GM18907 (cell line): ENCODE measurements at regions not wholly inside any gene's neighbourhood (a gene's known extent, or its start where the extent isn't known, plus 50 kb on each side); places are given as distances from the start of the nearest gene placed in this dataset.

Experiments
- ATAC-seq: cut with Tn5 transposase; IDR thresholded peaks from one replicate; pipeline ENCODE4 v1.9.1; 2021; ENCODE audit warnings: mild to moderate bottlenecking, moderate library complexity; ENCODE audit not compliant: unreplicated experiment

DNA sequence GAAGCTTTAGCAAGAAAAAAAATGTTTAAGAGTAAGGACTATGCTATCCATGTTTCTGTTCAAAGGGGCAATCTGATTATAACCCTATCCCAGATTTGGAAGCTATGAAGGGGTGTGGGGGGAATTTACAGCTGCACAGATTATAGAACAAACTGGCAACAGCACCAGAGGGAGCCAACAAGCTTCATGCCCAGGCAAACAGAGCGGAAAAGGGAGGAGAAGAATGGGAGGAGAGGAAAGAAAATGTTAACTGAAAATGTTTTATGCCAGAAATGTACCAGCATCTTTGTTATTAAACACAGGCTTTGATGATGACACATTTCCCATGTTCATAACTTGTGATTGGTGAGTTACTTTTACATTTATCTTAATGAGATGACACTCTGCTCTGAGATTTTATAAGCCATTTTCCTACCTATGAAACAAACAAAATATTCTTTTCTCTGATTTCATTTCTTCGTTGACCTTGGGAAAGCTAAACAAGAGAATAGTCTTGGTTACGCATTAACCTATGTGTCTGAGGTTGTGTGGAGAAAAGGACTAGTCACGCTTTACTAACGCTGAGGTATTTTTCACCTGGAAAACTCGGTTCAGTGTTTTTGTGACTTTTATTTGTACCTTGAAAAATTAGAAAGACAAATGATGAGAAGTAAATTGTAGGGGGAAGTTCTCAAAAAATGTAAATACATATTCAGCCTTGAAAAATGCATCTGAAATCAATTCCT lies 235.8 kb upstream of the MIR17HG start:
- ATAC-seq, result no peak

DNA sequence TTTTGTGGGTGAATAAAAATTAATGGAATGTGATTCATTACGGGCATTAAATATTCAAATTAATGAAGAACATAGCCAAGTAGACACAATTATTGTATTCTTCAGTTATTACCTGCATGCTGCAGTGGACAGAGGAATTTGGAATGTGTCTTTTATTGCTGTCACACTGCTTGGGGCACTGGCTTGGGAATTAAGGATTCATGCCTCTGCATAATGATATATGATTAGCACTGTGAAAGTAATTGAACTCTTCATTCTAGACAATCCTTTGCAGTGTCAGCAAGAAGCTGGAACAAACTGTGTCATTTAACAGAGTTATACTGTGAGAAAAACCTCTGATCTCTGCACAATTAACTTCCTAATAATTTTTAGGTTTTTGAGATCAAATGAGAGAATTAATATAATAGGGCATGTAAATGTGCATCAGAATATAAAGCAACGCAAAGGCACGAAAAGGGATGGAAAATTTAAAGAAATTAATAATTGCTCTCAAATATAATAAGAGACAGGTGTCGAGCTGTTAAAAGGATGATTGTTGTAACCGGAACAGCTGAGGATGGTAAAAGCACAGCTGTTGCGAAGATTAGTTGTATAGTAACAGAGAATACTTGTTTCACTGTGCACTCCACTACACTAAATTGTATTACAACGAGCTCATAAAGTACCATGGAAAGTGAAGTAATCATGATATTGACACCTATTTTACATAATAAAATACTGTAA lies 235.1 kb upstream of the MIR17HG start:
- ATAC-seq, result no peak

DNA sequence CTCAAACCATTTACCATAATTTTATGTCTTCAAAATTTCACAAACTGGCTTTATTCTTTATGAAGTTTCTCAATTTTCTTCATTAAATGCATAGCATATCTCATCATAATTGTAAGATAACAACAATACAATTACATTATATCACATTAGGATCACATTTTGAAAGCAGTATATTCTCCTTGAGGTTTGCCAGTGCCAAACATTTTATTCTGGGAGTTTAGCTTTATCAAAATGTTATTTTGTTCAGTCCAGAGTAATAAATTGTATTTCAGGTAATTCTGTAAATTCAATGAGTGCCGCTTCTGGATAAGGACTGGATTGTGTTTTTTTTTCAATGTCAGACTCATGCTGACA lies 234.6 kb upstream of the MIR17HG start:
- no peak for ATAC-seq

DNA sequence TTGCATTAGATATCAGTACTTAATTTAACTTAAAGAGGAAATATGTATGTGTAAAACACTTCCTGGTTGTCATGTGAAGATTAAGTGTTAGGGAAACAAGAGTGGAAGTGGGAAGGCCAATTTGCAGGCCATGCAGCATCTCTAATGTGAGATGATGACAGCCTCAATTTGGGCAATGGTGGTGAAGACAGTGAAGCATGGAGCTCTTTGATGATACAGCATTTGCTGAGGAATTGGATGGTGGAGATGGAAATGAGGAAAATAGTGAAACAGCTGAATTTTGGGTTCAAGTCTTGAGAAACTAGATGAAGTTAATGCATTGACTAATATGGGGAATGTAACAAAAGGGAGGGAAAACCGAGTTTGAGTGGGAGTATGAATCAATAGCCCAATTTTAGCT lies 231.7 kb upstream of the MIR17HG start:
- ATAC-seq, result no peak

DNA sequence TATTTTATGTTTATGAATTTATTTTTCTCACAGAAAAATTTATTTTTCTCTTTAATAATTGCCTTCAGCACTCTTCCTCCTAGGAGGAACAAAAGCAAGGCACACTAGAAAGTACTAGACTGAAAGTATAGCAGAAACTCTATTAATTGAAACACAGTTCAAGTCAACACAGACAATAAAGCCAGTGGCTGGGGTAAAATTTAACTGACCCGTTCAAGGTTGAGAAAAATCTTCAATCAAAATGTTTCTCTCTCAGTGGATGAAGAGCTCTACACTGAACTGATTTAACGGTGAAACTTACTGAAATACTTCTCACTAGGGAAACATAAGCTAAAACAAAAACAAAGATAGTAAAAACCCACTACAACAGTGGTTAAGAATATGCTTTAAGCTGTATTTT lies 230.1 kb upstream of the MIR17HG start:
- ATAC-seq, result no peak

DNA sequence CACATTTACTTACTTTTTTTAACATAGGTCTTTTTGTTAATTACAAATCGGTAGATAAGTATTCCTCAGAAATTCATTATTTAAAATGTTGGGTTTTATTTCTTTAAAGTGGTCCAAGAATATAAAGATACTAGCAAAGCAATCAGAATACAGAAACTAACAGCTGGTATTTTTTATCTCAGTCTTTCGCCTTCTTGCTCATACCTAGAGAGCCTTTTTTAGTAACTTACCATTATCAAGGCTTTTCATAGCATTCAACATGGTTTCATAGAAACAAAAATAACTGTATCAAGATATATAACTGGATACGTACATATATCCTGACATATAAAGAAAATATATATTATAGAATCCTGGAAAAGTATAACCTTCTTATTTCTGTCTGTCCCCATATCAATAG lies 227.8 kb upstream of the MIR17HG start:
- ATAC-seq, result no peak

DNA sequence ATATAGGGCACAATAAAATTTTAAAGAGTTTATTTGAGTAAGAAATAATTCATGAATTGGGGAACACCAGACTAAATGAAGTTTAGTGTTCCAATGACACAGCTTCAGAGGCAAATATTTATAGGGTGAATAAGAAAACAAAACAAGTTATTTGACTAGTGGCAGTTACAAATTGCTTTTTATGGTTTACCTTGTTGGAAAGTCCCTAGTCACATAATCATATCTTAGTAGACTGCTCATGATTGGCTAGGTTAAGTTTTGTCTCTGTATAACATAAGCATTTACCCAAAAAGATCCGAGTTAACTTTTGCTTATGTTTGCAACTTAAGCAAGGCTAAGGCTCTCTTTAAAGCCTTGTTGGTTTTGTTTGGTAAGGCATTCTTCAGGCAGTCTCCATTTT lies 224.7 kb upstream of the MIR17HG start:
- ATAC-seq, result no peak

DNA sequence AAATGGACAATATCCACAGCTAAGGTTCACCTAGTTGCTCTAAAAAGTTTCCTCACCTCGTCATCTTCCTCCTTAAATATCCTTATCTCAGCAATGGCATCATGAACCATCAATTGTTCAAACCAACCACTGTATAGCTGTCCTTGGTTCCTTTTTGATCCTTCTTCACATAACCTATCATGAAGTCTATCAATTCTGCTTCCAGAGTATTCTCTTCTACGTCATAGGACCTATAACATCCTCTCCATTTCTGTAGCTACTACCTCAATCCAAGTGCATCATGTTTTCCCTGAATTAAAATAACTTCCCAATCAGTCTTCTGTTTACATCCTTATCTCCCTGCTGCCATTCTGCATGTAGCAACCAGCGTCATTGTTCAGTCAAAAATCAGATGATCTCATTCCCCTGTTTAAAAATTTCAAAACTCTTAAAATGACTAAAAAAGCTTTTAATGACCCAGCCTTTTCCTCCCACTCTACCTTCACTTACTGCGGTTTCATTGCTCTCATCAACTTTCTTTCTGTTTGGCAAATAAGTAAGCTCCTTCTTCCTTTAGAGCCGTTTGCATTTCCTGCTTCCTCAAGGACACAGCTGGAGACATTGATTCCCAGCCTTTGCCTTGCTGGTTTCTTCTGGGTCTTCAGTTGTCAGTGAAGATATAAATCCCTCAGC lies 223.9 kb upstream of the MIR17HG start:
- ATAC-seq, result no peak

DNA sequence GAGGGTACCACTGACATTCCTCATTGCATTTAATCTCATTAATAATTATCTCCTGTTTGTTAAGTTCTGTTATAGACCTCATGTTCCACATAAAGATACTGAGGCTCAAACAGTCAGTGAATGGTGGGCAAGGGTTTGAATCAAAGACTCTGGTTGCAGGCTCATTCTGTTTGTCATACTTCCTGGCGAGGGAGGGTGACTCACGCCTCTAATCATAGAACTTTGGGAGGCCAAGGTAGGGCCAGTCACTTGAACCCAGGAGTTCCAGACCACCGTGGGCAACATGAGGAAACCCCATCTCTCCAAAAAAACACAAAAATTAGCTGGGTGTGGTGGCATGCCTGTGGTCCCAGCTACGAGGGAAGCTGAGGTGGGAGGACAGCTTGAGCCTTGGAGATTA lies 220.7 kb upstream of the MIR17HG start:
- ATAC-seq, result no peak

DNA sequence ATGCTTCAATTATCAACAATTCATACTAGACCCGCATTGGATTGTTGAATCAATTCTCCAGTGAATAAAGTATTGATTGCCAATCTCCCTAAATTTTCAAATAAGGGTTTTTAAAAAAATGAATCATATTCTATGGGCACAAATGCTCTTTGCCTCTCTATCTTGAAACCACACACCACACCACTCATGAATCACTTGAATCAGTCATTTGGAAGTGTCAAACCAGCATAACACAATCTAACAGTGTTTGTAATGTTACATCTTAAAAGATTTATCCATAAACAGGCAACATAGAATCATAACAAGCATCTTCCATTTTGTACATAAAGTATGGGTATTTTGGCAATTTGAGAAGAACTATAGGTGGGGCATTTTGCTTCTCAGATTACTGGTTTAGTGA lies 219.5 kb upstream of the MIR17HG start:
- no peak for ATAC-seq

DNA sequence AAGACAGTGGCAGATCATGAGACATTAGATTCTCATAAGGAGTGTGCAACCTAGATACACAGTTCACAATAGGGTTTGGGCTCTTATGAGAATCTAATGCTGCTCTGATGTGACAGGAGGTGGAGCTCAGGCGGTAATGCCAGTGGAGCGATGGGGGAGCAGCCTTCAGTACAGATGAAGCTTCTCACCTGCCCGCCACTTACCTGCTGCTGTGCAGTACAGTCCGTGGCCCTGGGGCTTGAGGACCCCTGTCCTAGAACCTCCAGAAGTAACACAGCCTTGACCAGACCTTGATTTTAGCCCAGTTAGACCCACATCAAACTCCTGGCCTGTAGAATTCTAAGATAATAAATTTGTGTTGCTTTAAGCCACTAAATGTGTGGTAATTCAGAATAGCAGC lies 215.1 kb upstream of the MIR17HG start:
- no peak for ATAC-seq

DNA sequence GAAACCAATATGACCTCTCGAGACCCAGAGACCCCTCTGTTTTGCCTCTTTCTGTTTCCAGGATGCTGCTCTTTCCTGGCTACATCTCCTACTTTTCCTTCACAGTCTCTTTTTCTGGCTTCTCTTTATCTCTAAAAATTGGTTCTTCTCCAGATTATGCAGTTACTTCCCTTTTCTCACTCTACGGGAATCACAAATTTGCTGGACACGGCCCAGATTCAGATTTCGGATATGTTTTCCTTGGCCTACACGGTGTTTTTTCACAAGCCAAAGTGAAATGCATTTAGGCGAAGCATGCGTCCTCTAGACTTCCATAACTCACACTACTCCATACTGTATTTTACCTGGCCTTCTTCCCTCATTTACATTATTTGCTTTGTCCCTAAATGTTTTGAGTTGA lies 214.7 kb upstream of the MIR17HG start:
- no peak for ATAC-seq

DNA sequence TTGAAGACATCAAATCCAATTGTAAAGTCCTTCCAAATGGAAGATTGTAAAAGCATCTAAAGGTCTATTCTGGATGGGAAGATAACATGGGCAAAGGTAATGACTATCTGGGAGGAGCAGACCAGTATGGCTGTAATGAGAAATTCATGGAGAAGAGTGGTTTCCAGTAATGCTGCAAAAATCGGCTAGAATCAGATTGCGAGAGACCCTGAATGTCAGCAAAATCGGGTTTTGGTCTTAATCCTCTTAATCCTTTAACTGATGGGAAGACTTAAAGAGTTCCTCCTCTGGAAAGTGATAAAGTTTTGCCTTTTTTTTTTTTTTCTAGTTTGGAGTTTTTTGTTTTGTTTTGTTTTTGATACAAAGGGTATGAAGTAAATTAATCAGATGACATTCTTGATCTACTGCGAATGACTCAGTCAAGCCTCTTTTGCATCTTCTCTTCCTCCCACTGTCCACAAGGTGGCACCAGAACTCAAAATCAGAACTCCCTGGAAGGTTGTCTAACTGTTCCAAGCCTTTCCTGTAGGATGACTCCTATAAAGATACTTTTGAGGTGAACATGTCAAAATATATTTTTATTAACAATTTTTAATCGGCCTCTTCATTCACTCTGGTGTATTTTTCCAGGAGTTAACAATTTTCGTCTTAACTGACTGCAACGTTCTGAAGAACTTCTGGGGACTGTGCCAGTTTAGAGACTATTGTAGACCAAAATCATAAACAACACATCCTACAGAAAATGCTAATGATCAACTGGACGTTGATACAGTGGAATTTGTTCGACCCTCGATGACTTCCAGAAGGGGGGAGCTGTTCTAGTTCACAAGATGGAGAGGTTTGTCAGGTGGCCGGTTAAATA lies 213.3 kb upstream of the MIR17HG start:
- ATAC-seq, result peak; percentile 88

DNA sequence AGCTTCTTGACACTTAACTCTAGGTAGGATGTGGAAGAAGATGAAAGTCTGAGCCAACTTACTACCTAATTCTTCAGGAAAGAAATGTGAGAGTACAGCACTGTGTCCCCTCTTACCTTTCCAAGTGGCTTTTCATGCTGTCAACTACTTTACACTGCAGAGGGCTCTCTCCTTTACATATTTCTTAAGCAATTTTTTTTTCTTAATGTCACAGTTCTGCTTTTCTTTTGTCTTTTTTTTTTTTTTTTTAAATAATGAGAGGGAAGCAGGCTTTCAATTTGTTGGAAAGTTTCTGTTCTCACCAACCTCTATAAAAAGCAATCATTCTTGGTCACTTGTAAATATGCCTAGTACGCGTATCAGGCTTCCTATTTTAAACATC lies 212.7 kb upstream of the MIR17HG start:
- peak; percentile 27 for ATAC-seq

DNA sequence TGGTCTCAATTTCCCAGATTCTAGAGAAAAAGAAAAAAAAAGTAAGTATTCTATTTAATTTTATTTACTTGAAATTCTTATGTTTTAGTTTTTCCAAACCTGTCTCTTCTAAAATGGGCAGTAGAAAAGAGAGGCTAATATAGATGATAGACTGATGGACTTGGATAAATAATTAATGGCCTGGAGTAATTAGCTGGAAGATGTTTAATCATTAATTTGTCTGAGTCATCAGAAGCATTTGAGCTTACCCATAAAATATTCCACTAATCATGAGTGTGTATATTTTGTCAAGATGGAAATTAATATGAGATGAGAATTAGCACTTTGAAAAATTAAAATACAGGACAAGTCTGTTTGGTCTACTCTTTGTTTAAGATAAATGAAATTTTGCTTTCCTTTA lies 212.1 kb upstream of the MIR17HG start:
- ATAC-seq, result no peak

DNA sequence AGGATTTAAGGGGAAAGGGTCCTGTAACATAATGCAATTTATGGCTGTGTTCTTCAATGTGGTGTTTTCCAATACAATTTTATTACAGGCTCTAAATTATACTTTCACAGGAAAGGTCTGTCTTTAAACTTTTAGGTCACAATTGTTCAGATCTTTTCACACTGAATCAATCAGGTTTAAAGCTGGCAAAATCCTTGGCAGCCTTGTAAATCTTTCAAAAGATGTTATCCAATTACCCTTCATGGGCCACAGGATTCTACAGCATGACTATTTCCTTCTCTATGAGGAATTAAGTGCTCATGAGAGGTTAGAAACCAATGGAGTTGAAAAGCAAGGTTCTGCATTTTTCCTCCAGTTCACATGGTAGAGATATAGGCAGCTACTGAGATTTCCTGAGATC lies 211.5 kb upstream of the MIR17HG start:
- ATAC-seq, result no peak

DNA sequence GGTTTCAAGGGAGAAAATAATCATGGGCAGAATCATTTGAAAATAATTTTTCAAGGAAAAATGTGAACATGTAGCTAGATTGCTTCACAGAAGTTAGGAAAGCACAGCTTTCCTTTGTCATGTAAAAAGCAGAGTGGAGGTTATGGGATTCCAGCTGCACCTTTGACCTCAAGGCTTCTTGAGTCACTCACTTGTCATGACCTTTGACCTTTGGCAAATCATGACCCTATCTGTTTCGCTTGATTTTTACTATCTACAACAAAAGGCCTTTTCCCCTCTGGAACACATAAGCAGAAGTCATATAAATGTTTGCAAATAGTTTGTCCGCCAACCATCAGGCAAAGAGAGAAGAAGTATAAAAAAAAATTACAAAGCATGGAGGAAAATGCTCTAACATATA lies 210.7 kb upstream of the MIR17HG start:
- no peak for ATAC-seq

DNA sequence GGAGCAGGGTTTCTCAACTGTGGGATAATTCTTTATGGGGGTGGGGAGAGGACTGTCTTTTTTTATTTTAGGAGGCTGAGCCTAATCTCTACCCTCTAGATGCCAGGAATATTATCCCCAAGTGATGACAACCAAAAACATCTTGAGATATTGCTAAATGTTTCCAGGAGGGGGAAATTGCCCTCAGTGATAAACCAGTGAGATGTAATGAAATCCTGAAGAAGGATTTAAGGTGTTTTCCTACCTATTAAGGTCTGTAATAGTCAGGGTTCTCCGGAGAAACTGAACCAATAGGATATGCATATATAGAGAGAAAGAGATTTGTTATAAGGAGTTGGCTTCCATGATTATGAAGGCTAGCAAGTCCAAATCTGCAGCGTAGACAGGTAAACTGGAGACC lies 208.3 kb upstream of the MIR17HG start:
- ATAC-seq, result no peak

DNA sequence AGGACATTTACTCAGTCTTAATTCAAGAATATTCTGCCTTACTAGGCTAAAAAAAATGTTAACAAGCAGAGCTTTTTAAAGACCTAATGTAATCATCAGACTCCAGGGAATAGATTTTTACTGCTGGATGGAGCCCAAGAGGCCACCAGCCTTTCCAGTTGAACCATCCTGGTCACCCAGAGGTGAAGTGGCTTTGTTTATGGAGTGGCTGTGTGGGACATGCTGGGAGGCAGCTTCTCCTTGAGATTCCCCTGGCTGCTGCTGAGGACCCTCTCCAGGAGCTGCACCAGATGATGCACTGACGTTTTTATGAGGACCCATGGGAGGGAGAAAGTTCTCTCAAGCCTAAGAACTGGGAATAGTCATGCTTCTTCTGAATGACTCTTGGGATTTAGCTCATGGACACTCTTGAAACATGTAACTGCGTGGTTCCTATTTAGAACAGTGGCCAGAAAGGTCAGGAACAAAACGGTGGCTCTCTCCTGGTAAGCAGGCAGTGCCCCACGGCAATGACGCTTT lies 205.9 kb upstream of the MIR17HG start:
- no peak for ATAC-seq

DNA sequence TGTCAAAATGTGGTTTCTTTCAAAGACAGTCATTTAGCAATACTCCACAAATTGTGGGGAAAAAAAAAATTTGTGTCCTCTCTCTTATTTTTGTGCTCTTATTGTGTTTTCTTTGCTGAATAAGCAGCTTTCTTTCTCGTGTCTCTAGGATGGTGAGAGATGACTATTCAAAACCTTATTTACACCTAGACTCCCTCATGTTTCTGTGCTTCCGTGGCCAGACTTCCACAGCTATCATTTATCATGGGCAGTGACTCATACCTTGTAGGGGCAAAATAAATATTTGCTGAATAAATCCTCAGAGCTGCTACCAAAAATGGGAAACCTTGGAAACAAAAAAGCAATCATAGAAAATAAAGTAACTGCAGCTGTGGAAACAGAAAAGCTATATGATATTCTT lies 204.9 kb upstream of the MIR17HG start:
- no peak for ATAC-seq

DNA sequence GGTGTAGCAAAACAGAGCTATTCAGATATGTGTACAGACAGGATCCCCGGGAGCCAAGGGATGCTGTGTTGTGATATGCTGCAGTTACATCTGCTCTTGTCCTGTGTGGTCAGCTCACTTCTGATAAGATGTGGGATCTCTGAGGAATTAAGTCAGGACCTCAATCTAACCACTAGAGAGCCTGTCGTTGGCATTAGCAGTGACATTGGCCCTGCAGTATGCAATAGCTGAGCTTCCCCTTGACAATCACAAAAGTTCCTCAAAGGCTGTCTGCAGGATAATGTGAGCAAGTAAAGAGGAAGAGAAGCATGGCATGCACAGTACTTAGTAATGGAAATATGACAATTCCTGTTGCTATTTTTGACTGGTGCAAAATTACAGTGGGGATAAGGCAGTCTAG lies 203.4 kb upstream of the MIR17HG start:
- ATAC-seq, result no peak
